HG02938 (cell line): ENCODE measurements at regions not wholly inside any gene's neighbourhood (a gene's known extent, or its start where the extent isn't known, plus 50 kb on each side); places are given as distances from the start of the nearest gene placed in this dataset.
"Not testable (repeated sequence)": the region's sequence is repeated elsewhere in the genome, so short reads cannot be mapped to it uniquely, and the experiment has no call there.

Experiments
- ATAC-seq: cut with Tn5 transposase; IDR thresholded peaks from one replicate; pipeline ENCODE4 v1.9.1; 2021; ENCODE audit warnings: mild to moderate bottlenecking, moderate library complexity; ENCODE audit not compliant: unreplicated experiment

GRCh38 chr10:33041783-33042437 is 83.9 kb upstream of the ITGB1 start:
- no peak for ATAC-seq

- no peak for ATAC-seq
Measured at GRCh38 chr10:33040436-33040835, 82.4 kb upstream of the ITGB1 start.

GRCh38 chr10:33039181-33039580 is 81.2 kb upstream of the ITGB1 start:
- no peak for ATAC-seq

GRCh38 chr10:33038672-33039071 is 80.6 kb upstream of the ITGB1 start:
- no peak for ATAC-seq

GRCh38 chr10:33037726-33038125 is 79.7 kb upstream of the ITGB1 start:
- ATAC-seq = no peak

GRCh38 chr10:33036670-33037069 is 78.6 kb upstream of the ITGB1 start:
- ATAC-seq = no peak

- no peak for ATAC-seq
Measured at GRCh38 chr10:33035411-33035810, 77.4 kb upstream of the ITGB1 start.

- ATAC-seq = no peak
Measured at GRCh38 chr10:33034931-33035330, 76.9 kb upstream of the ITGB1 start.

GRCh38 chr10:33032654-33033151 is 74.7 kb upstream of the ITGB1 start:
- ATAC-seq = no peak

- ATAC-seq = no peak
Measured at GRCh38 chr10:33031815-33032653, 74.0 kb upstream of the ITGB1 start.

GRCh38 chr10:33031171-33031570 is 73.1 kb upstream of the ITGB1 start:
- no peak for ATAC-seq

GRCh38 chr10:33028515-33028914 is 70.5 kb upstream of the ITGB1 start:
- not testable (repeated sequence) for ATAC-seq

GRCh38 chr10:33027088-33027487 is 69.1 kb upstream of the ITGB1 start:
- ATAC-seq = no peak

GRCh38 chr10:33026422-33026821 is 68.4 kb upstream of the ITGB1 start:
- no peak for ATAC-seq

- no peak for ATAC-seq
Measured at GRCh38 chr10:33025910-33026309, 67.9 kb upstream of the ITGB1 start.

- ATAC-seq = no peak
Measured at GRCh38 chr10:33025039-33025438, 67.0 kb upstream of the ITGB1 start.

GRCh38 chr10:33022691-33023090 is 64.7 kb upstream of the ITGB1 start:
- no peak for ATAC-seq

GRCh38 chr10:33022090-33022489 is 64.1 kb upstream of the ITGB1 start:
- no peak for ATAC-seq

GRCh38 chr10:33016988-33017387 is 59.0 kb upstream of the ITGB1 start:
- ATAC-seq = no peak

- ATAC-seq = no peak
Measured at GRCh38 chr10:33015761-33016547, 57.9 kb upstream of the ITGB1 start.

GRCh38 chr10:33013331-33013730 is 55.3 kb upstream of the ITGB1 start:
- ATAC-seq = not testable (repeated sequence)
